ENCODE measurements at regions not wholly inside any gene's neighbourhood (a gene's known extent, or its start where the extent isn't known, plus 50 kb on each side); places are given as distances from the start of the nearest gene placed in this dataset.

DNA sequence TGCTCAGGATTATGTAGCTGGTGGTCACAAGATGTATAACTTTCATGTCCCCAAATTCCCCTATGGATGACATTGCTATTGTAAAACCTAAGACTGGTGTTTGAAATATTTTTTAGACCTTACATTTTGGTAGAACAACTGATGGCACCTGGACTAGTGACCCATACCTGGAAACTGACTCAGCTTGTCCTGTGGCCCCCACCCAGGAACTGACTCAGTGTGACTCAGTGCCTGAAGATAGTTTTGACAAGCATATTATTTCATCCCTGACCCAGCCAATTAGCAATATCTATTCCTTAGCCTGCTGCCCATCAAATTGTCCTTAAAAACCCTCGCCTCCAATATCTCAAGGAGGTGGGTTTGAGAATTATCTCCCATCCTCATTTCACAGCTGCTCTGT is 90.9 kb upstream of the GRIK2 start:
- intact Hi-C loops (cut with micrococcal nuclease), result no loop called here
- H3K27ac ChIP-seq (ENCODE audit: low read depth in 1 of 2, low read length in 2 of 2), result no peak overlapping the region
- Mint-ChIP-seq H3K4me3 (no peak overlapping the region), H3K36me3 (no peaks in the 10 kb centered on the region), H3K4me1 (no peaks in the 10 kb centered on the region), H3K9me3 (peaks cover 2 to 14% (median 6%) of the 10 kb centered on the region in 7 donors), H3K27ac (no peak overlapping the region), H3K27me3 (ENCODE audit: low read depth in 3 of 3) (no peaks in the 10 kb centered on the region)
- H3K9ac ChIP-seq (ENCODE audit: insufficient read depth, low read length, poor library complexity, severe bottlenecking), result no peak overlapping the region
- H3K36me3 ChIP-seq (replicated peaks in 1 of 2; ENCODE audit: control insufficient read depth in 1 of 2, insufficient read depth in 2 of 2, low read length in 2 of 2), result no peaks in the 10 kb centered on the region
- no peaks in the 10 kb centered on the region for H4K20me1 ChIP-seq (ENCODE audit: insufficient read depth, low read length)
- H3K4me2 ChIP-seq (replicated peaks; ENCODE audit: extremely low read depth, low read length, poor library complexity, severe bottlenecking), result no peak overlapping the region
- no peaks in the 10 kb centered on the region for H3K4me1 ChIP-seq (ENCODE audit: control insufficient read depth in 1 of 2, insufficient read depth in 2 of 2, low read length in 2 of 2)
- no peak for DNase-seq
- TF ChIP-seq, protein P1, sequence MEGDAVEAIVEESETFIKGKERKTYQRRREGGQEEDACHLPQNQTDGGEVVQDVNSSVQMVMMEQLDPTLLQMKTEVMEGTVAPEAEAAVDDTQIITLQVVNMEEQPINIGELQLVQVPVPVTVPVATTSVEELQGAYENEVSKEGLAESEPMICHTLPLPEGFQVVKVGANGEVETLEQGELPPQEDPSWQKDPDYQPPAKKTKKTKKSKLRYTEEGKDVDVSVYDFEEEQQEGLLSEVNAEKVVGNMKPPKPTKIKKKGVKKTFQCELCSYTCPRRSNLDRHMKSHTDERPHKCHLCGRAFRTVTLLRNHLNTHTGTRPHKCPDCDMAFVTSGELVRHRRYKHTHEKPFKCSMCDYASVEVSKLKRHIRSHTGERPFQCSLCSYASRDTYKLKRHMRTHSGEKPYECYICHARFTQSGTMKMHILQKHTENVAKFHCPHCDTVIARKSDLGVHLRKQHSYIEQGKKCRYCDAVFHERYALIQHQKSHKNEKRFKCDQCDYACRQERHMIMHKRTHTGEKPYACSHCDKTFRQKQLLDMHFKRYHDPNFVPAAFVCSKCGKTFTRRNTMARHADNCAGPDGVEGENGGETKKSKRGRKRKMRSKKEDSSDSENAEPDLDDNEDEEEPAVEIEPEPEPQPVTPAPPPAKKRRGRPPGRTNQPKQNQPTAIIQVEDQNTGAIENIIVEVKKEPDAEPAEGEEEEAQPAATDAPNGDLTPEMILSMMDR (IDR thresholded peaks at IDR 0.05), result no peak
- no peak overlapping the region for H2AFZ ChIP-seq (ENCODE audit: insufficient read depth, low read depth, low read length, poor library complexity, severe bottlenecking)
- WGBS (ENCODE audit: insufficient coverage), result no CpG with 5 or more reads among the region's 1 CpG
- H3K27me3 ChIP-seq (ENCODE audit: control insufficient read depth in 2 of 2, insufficient read depth in 2 of 2, low read length in 2 of 2), result no peaks in the 10 kb centered on the region
- peaks cover 5 to 9% of the 10 kb centered on the region in 2 donors for H3K9me3 ChIP-seq (replicated peaks in 1 of 2; ENCODE audit: control insufficient read depth in 1 of 2, insufficient read depth in 1 of 2, low read length in 2 of 2)
- no peak overlapping the region for H3K4me3 ChIP-seq (replicated peaks in 1 of 3; ENCODE audit: low read depth in 2 of 3, low read length in 3 of 3)
- H3K79me2 ChIP-seq (ENCODE audit: insufficient read depth, low read length), result no peaks in the 10 kb centered on the region

DNA sequence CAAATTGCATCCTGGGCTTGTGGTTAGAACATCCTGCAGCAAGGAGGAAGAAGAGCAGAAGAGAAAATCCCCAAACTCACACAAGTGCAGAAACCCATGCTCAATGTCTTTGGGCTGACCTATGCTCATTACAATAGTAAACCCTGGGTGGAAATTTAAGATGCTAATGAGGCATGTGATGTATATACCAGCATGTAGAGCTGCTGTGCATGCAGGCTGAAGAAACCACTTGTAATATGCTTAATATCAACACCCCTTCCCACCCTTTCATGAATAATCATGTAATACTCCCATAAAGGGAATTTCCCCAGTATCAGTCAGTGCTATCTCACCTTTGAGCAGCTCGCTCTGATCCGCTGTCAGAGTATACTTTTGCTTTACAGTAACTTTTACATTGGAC is 90.0 kb upstream of the GRIK2 start:
- Histone ChIP-seq H4K20me1 (ENCODE audit: insufficient read depth, low read length) (no peaks in the 10 kb centered on the region), H3K9ac (ENCODE audit: insufficient read depth, low read length, poor library complexity, severe bottlenecking) (no peak overlapping the region), H3K79me2 (ENCODE audit: insufficient read depth, low read length) (no peaks in the 10 kb centered on the region), H3K4me3 (replicated peaks in 1 of 3; ENCODE audit: low read depth in 2 of 3, low read length in 3 of 3) (no peak overlapping the region), H3K4me2 (replicated peaks; ENCODE audit: extremely low read depth, low read length, poor library complexity, severe bottlenecking) (no peak overlapping the region), H3K9me3 (replicated peaks in 1 of 2; ENCODE audit: control insufficient read depth in 1 of 2, insufficient read depth in 1 of 2, low read length in 2 of 2) (peaks cover 8 to 9% of the 10 kb centered on the region in 2 donors), H3K27me3 (ENCODE audit: control insufficient read depth in 2 of 2, insufficient read depth in 2 of 2, low read length in 2 of 2) (no peaks in the 10 kb centered on the region), H3K27ac (ENCODE audit: low read depth in 1 of 2, low read length in 2 of 2) (no peak overlapping the region), H2AFZ (ENCODE audit: insufficient read depth, low read depth, low read length, poor library complexity, severe bottlenecking) (no peak overlapping the region), H3K36me3 (replicated peaks in 1 of 2; ENCODE audit: control insufficient read depth in 1 of 2, insufficient read depth in 2 of 2, low read length in 2 of 2) (no peaks in the 10 kb centered on the region), H3K4me1 (ENCODE audit: control insufficient read depth in 1 of 2, insufficient read depth in 2 of 2, low read length in 2 of 2) (no peaks in the 10 kb centered on the region)
- TF ChIP-seq, protein P1 (IDR thresholded peaks at IDR 0.05), result no peak
- H3K4me3 Mint-ChIP-seq, result no peak overlapping the region
- no peaks in the 10 kb centered on the region for H3K36me3 Mint-ChIP-seq
- no peak for DNase-seq
- no peaks in the 10 kb centered on the region for H3K4me1 Mint-ChIP-seq
- H3K27ac Mint-ChIP-seq, result no peak overlapping the region
- H3K27me3 Mint-ChIP-seq (ENCODE audit: low read depth in 3 of 3), result no peaks in the 10 kb centered on the region
- WGBS (ENCODE audit: insufficient coverage), result no CpG with 5 or more reads among the region's 2 CpGs
- intact Hi-C loops (cut with micrococcal nuclease), result no loop called here
- peaks cover 4 to 20% (median 6%) of the 10 kb centered on the region in 7 donors for H3K9me3 Mint-ChIP-seq

Measured in CD14-positive monocyte (primary cell).